GM12878 (cell line): ENCODE measurements at regions not wholly inside any gene's neighbourhood (a gene's known extent, or its start where the extent isn't known, plus 50 kb on each side); places are given as distances from the start of the nearest gene placed in this dataset.

ENCODE experiments used
- ATAC-seq: fragments of 200-7000 bp; cut with Tn5 transposase; 3 replicates; pipeline ENCODE4 v1.9.1; 2020; ENCODE audit warnings: mild to moderate bottlenecking, moderate library complexity
- BruUV-seq: library from RNA; stranded (reverse); fragments of 400-500 nt; replicated peaks from 2 replicates; lab custom pipeline; 2021; lab: Mats Ljungman, UMichigan
- CTCF ChIA-PET: fragments of 300-600 bp; sonication (Branson Sonifier 250); formaldehyde crosslinking; extraction: SDS; loops from one replicate; lab custom pipeline; 2021; ENCODE audit warnings: inconsistent platforms; lab: Yijun Ruan, JAX
- POLR2A ChIA-PET: fragments of 350-600 bp; formaldehyde crosslinking; extraction: SDS; loops from one replicate; lab custom pipeline; 2021; ENCODE audit warnings: inconsistent platforms; lab: Charles Lee
- RAD21 ChIA-PET: fragments of 300-600 bp; sonication (Branson Sonifier 250); formaldehyde crosslinking; loops from one replicate; lab custom pipeline; 2023; ENCODE audit warnings: antibody characterized with exemption; ENCODE audit not compliant: unreplicated experiment; lab: Charles Lee
- SMC1A ChIA-PET: fragments of 300-600 bp; sonication (Branson Sonifier 250); formaldehyde crosslinking; loops from one replicate; lab custom pipeline; 2023; ENCODE audit not compliant: unreplicated experiment, uncharacterized antibody; lab: Charles Lee
- DNase-seq: peaks from one replicate; pipeline ENCODE4 v3.0.0-alpha.2; 2011; ENCODE audit warnings: low read depth, low spot score
- FAIRE-seq: peaks from 3 replicates; lab custom pipeline; 2011; peaks lifted over from hg19 to GRCh38; lab: Jason Lieb, UNC
- H2AFZ ChIP-seq: 2 replicates; pipeline ENCODE4 v1.6.0; 2011; ENCODE audit warnings: low read depth, low read length, control low read depth; ENCODE audit not compliant: control insufficient read depth
- H3K27ac ChIP-seq: 2 replicates; pipeline ENCODE4 v1.5.1; 2011; ENCODE audit warnings: control low read depth; ENCODE audit not compliant: control insufficient read depth, insufficient read depth
- H3K27me3 ChIP-seq, 2 experiments: replicated peaks in 1 of 2; 2 replicates each; pipeline versions ENCODE4 v1.6.0 to v1.6.1; 2011; ENCODE audit warnings: low read length in 1 of 2; ENCODE audit not compliant: control insufficient read depth in 2 of 2, insufficient read depth in 2 of 2
- H3K36me3 ChIP-seq, 2 experiments: 2 replicates each; pipeline ENCODE4 v1.5.1; 2011; ENCODE audit warnings: low read length in 1 of 2; ENCODE audit not compliant: control insufficient read depth in 2 of 2, insufficient read depth in 2 of 2
- H3K4me1 ChIP-seq: 2 replicates; pipeline ENCODE4 v1.6.1; 2011; ENCODE audit warnings: mild to moderate bottlenecking, low read length, moderate library complexity, mixed read lengths; ENCODE audit not compliant: control insufficient read depth, insufficient read depth
- H3K4me2 ChIP-seq: 2 replicates; pipeline ENCODE4 v1.6.0; 2011; ENCODE audit warnings: control low read depth; ENCODE audit not compliant: control insufficient read depth, insufficient read depth
- H3K4me3 ChIP-seq: fragments of 200-600 bp; sonication (generic); 2 replicates; pipeline ENCODE4 v1.5.1; 2016
- H3K79me2 ChIP-seq: 2 replicates; pipeline ENCODE4 v1.6.0; 2011; ENCODE audit warnings: low read length; ENCODE audit not compliant: control insufficient read depth, insufficient read depth
- H3K9ac ChIP-seq: 2 replicates; pipeline ENCODE4 v1.8.0; 2011; ENCODE audit warnings: low read length, control low read depth, mixed read lengths; ENCODE audit not compliant: control insufficient read depth, insufficient read depth
- H3K9me3 ChIP-seq: replicated peaks from 3 replicates; pipeline ENCODE4 v1.5.1; 2011; ENCODE audit warnings: mild to moderate bottlenecking, low read length; ENCODE audit not compliant: control insufficient read depth, insufficient read depth
- H4K20me1 ChIP-seq: 2 replicates; pipeline ENCODE4 v1.6.0; 2011; ENCODE audit not compliant: control insufficient read depth, insufficient read depth
- CBX3 ChIP-seq: fragments of 200-600 bp; sonication (generic); IDR thresholded peaks from 2 replicates; pipeline ENCODE4 v1.6.1; 2016; ENCODE audit warnings: low read depth, borderline replicate concordance
- EGR1 ChIP-seq, 2 experiments: IDR thresholded peaks; 1 replicate in 1 of 2; 2 replicates in 1 of 2; pipeline ENCODE4 v1.6.1; 2011 to 2012; ENCODE audit warnings: low read depth in 2 of 2, low read length in 2 of 2, borderline replicate concordance in 1 of 2, mild to moderate bottlenecking in 1 of 2, moderate library complexity in 1 of 2
- FOS ChIP-seq: IDR thresholded peaks from 3 replicates; pipeline ENCODE4 v1.6.1; 2011; ENCODE audit warnings: borderline replicate concordance; ENCODE audit not compliant: insufficient read length; ENCODE audit errors: extremely low read depth
- MEF2B ChIP-seq: fragments of 450-650 bp; IDR thresholded peaks from 2 replicates; pipeline ENCODE4 v1.6.1; 2018; ENCODE audit warnings: mild to moderate bottlenecking, moderate library complexity; ENCODE audit not compliant: partially characterized antibody, poor library complexity, severe bottlenecking
- MTA2 ChIP-seq: fragments of 450-650 bp; IDR thresholded peaks from 2 replicates; pipeline ENCODE4 v1.6.1; 2016; ENCODE audit warnings: low read depth, mild to moderate bottlenecking, moderate library complexity
- NR2C2 ChIP-seq: IDR thresholded peaks from 2 replicates; pipeline ENCODE4 v1.6.1; 2011; ENCODE audit warnings: borderline replicate concordance, low read depth; ENCODE audit not compliant: control insufficient read depth, insufficient read length
- PML ChIP-seq: IDR thresholded peaks from 2 replicates; pipeline ENCODE4 v1.6.1; 2012; ENCODE audit warnings: low read length, inconsistent platforms
- RELB ChIP-seq: fragments of 450-650 bp; IDR thresholded peaks from 2 replicates; pipeline ENCODE4 v1.6.1; 2017; ENCODE audit warnings: low read depth, mild to moderate bottlenecking, moderate library complexity
- SMC3 ChIP-seq: IDR thresholded peaks from 2 replicates; pipeline ENCODE4 v1.6.1; 2011; ENCODE audit warnings: low read length, improper control_type of control experiment, borderline replicate concordance
- TBL1XR1 ChIP-seq: IDR thresholded peaks from 2 replicates; pipeline ENCODE4 v1.6.1; 2012; ENCODE audit warnings: low read depth, low read length, improper control_type of control experiment
- ZNF592 ChIP-seq: fragments of 450-650 bp; IDR thresholded peaks from 2 replicates; pipeline ENCODE4 v1.6.1; 2017; ENCODE audit warnings: mild to moderate bottlenecking, moderate library complexity
- ZNF622 ChIP-seq: fragments of 450-650 bp; IDR thresholded peaks from 2 replicates; pipeline ENCODE4 v1.6.1; 2017; ENCODE audit warnings: mild to moderate bottlenecking, inconsistent platforms
- WGBS: methylation state at CpG from one replicate; pipeline ENCODE4 v1.1.6; 2016; ENCODE audit warnings: low lambda C conversion rate; ENCODE audit not compliant: insufficient replicate concordance, insufficient coverage; ENCODE audit errors: missing lambda C conversion rate; 5-methylcytosine and 5-hydroxymethylcytosine counted together
- in situ Hi-C: fragments of 300-500 bp; cut with MboI; formaldehyde crosslinking; loops from 9 replicates; pipeline ENCODE4 v1.14.3; 2018; ENCODE audit warnings: mixed read lengths
- intact Hi-C: fragments of 100-400 bp; cut with micrococcal nuclease; formaldehyde crosslinking; loops from one replicate; pipeline ENCODE4 v1.14.2; 2022; ENCODE audit not compliant: unreplicated experiment
- TF ChIP-seq, protein P1 (sequence below): IDR thresholded peaks from 2 replicates; pipeline ENCODE4 v1.6.1; 2012; ENCODE audit warnings: improper control_type of control experiment, low read depth, low read length; ENCODE audit not compliant: insufficient replicate concordance

- POLR2A ChIA-PET = no interaction called here
- 90% methylated on average over 20 of the region's 21 CpGs for WGBS
- DNase-seq (no peak), FAIRE-seq (no peak), ATAC-seq (no peak)
- Histone ChIP-seq H3K4me1 (no peaks in the 10 kb centered on the region), H3K9ac (no peak overlapping the region), H2AFZ (no peak overlapping the region), H3K4me3 (no peak overlapping the region), H4K20me1 (no peaks in the 10 kb centered on the region), H3K79me2 (no peaks in the 10 kb centered on the region), H3K9me3 (no peaks in the 10 kb centered on the region), H3K4me2 (no peak overlapping the region), H3K27ac (no peak overlapping the region), H3K36me3 (no peaks in the 10 kb centered on the region), H3K27me3 (no peaks in the 10 kb centered on the region)
- SMC1A ChIA-PET = no interaction called here
- RAD21 ChIA-PET = no interaction called here
- CTCF ChIA-PET = no interaction called here
- intact Hi-C loops = no loop called here
- in situ Hi-C loops = loop anchor here (25.0 kb wide), 1 partner anchor 1807 kb away; the partner anchor contains the start of gene PCDH10
- BruUV-seq = no TSS peak
- TF ChIP-seq NR2C2 (no peak), RELB (no peak), ZNF592 (no peak), CBX3 (no peak), MEF2B (no peak), MTA2 (no peak), EGR1 (IDR thresholded peaks at IDR 0.05; ENCODE audit: borderline replicate concordance in 1 of 2, low read depth in 2 of 2, low read length in 2 of 2) (no peak), TBL1XR1 (no peak), PML (no peak), ZNF622 (no peak), FOS (no peak), SMC3 (no peak)
- TF ChIP-seq, protein P1, sequence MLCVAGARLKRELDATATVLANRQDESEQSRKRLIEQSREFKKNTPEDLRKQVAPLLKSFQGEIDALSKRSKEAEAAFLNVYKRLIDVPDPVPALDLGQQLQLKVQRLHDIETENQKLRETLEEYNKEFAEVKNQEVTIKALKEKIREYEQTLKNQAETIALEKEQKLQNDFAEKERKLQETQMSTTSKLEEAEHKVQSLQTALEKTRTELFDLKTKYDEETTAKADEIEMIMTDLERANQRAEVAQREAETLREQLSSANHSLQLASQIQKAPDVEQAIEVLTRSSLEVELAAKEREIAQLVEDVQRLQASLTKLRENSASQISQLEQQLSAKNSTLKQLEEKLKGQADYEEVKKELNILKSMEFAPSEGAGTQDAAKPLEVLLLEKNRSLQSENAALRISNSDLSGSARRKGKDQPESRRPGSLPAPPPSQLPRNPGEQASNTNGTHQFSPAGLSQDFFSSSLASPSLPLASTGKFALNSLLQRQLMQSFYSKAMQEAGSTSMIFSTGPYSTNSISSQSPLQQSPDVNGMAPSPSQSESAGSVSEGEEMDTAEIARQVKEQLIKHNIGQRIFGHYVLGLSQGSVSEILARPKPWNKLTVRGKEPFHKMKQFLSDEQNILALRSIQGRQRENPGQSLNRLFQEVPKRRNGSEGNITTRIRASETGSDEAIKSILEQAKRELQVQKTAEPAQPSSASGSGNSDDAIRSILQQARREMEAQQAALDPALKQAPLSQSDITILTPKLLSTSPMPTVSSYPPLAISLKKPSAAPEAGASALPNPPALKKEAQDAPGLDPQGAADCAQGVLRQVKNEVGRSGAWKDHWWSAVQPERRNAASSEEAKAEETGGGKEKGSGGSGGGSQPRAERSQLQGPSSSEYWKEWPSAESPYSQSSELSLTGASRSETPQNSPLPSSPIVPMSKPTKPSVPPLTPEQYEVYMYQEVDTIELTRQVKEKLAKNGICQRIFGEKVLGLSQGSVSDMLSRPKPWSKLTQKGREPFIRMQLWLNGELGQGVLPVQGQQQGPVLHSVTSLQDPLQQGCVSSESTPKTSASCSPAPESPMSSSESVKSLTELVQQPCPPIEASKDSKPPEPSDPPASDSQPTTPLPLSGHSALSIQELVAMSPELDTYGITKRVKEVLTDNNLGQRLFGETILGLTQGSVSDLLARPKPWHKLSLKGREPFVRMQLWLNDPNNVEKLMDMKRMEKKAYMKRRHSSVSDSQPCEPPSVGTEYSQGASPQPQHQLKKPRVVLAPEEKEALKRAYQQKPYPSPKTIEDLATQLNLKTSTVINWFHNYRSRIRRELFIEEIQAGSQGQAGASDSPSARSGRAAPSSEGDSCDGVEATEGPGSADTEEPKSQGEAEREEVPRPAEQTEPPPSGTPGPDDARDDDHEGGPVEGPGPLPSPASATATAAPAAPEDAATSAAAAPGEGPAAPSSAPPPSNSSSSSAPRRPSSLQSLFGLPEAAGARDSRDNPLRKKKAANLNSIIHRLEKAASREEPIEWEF = no peak
Measured at GRCh38 chr4:134944115-134944514, 742.5 kb upstream of the PABPC4L start.
